Stimulated activated naive CD4-positive, alpha-beta T cell (primary cell): ENCODE measurements at regions not wholly inside any gene's neighbourhood (a gene's known extent, or its start where the extent isn't known, plus 50 kb on each side); places are given as distances from the start of the nearest gene placed in this dataset.

Experiments
- DNase-seq, 6 experiments: peaks; one replicate each; lab custom pipeline; 2025; lab: John Stamatoyannopoulos, UW

- DNase-seq, result peak in 2 of 6 experiments; percentile 7 to 42
Measured at GRCh38 chr11:88231894-88232482, 56.7 kb upstream of the RAB38 start.

GRCh38 chr11:88229303-88229702, 54.1 kb upstream of the RAB38 start:
- no peak for DNase-seq
